DND-41 (cell line): ENCODE measurements at regions not wholly inside any gene's neighbourhood (a gene's known extent, or its start where the extent isn't known, plus 50 kb on each side); places are given as distances from the start of the nearest gene placed in this dataset.

Experiments used
- ATAC-seq: fragments of 200-7000 bp; cut with Tn5 transposase; 3 replicates; pipeline ENCODE4 v1.9.1; 2021; ENCODE audit warnings: low read depth; ENCODE audit not compliant: insufficient read depth
- DNase-seq: peaks from one replicate; pipeline ENCODE4 v3.0.0-alpha.2; 2020
- H2AFZ ChIP-seq: 2 replicates; pipeline ENCODE4 v1.6.0; 2012; ENCODE audit warnings: low read depth, low read length
- H3K27ac ChIP-seq: 2 replicates; pipeline ENCODE4 v1.5.1; 2012; ENCODE audit warnings: low read length, inconsistent platforms
- H3K27me3 ChIP-seq: fragments of 200-600 bp; sonication (generic); 2 replicates; pipeline ENCODE4 v1.6.0; 2012; ENCODE audit warnings: low read length, mild to moderate bottlenecking, inconsistent platforms; ENCODE audit not compliant: insufficient read depth, poor library complexity
- H3K36me3 ChIP-seq: 2 replicates; pipeline ENCODE4 v1.5.1; 2012; ENCODE audit warnings: low read length, inconsistent platforms; ENCODE audit not compliant: insufficient read depth
- H3K4me1 ChIP-seq: 2 replicates; pipeline ENCODE4 v1.5.1; 2012; ENCODE audit warnings: mild to moderate bottlenecking, low read length; ENCODE audit not compliant: insufficient read depth
- H3K4me2 ChIP-seq: 2 replicates; pipeline ENCODE4 v1.6.0; 2012; ENCODE audit warnings: mild to moderate bottlenecking, moderate library complexity, low read length, inconsistent platforms; ENCODE audit not compliant: insufficient read depth
- H3K4me3 ChIP-seq, 2 experiments: fragments of 200-600 bp in 1 of 2; shearing (Covaris generic) in 1 of 2; 2 replicates each; pipeline ENCODE4 v1.5.1; 2012 to 2016; ENCODE audit warnings: inconsistent platforms in 2 of 2, low read length in 2 of 2, mild to moderate bottlenecking in 2 of 2, low read depth in 1 of 2, moderate library complexity in 1 of 2
- H3K79me2 ChIP-seq: 2 replicates; pipeline ENCODE4 v1.6.0; 2012; ENCODE audit warnings: low read length, inconsistent platforms; ENCODE audit not compliant: insufficient read depth
- H3K9ac ChIP-seq: 2 replicates; pipeline ENCODE4 v1.6.0; 2012; ENCODE audit warnings: low read depth, mild to moderate bottlenecking, inconsistent platforms, low read length, moderate library complexity
- H3K9me3 ChIP-seq: 2 replicates; pipeline ENCODE4 v1.5.1; 2012; ENCODE audit warnings: low read length, moderate library complexity, mild to moderate bottlenecking, inconsistent platforms; ENCODE audit not compliant: insufficient read depth, severe bottlenecking
- H4K20me1 ChIP-seq: 2 replicates; pipeline ENCODE4 v1.6.0; 2012; ENCODE audit warnings: low read length; ENCODE audit not compliant: insufficient read depth
- CTCF ChIP-seq: IDR thresholded peaks from 2 replicates; pipeline ENCODE4 v1.5.1; 2012; ENCODE audit warnings: borderline replicate concordance, low read length, moderate library complexity, mild to moderate bottlenecking; ENCODE audit not compliant: poor library complexity, severe bottlenecking; ENCODE audit errors: extremely low read depth
- EZH2 ChIP-seq: IDR thresholded peaks from 3 replicates; pipeline ENCODE4 v1.6.1; 2012; ENCODE audit warnings: borderline replicate concordance, low read depth, mild to moderate bottlenecking, moderate library complexity, low read length, inconsistent platforms; ENCODE audit not compliant: severe bottlenecking

- H3K4me3 ChIP-seq = no peak overlapping the region
- H3K79me2 ChIP-seq = no peaks in the 10 kb centered on the region
- no peaks in the 10 kb centered on the region for H3K27me3 ChIP-seq
- DNase-seq = no peak
- H2AFZ ChIP-seq = no peak overlapping the region
- H3K36me3 ChIP-seq = no peaks in the 10 kb centered on the region
- no peak overlapping the region for H3K27ac ChIP-seq
- peaks cover 11% of the 10 kb centered on the region for H3K9me3 ChIP-seq
- no peak overlapping the region for H3K4me2 ChIP-seq
- no peaks in the 10 kb centered on the region for H3K4me1 ChIP-seq
- TF ChIP-seq CTCF (no peak), EZH2 (no peak)
- no peaks in the 10 kb centered on the region for H4K20me1 ChIP-seq
- H3K9ac ChIP-seq = no peak overlapping the region
- no peak for ATAC-seq
These were observed 114.2 kb upstream of the DAZL start for GRCh38 chr3:16719426-16719825.

GRCh38 chr3:16720367-16720940 lies 115.2 kb upstream of the DAZL start:
- no peak overlapping the region for H3K4me2 ChIP-seq
- H3K4me1 ChIP-seq = no peaks in the 10 kb centered on the region
- peaks cover 8% of the 10 kb centered on the region for H3K9me3 ChIP-seq
- H3K27ac ChIP-seq = no peak overlapping the region
- ATAC-seq = no peak
- no peaks in the 10 kb centered on the region for H3K27me3 ChIP-seq
- H3K9ac ChIP-seq = no peak overlapping the region
- no peak for DNase-seq
- H4K20me1 ChIP-seq = no peaks in the 10 kb centered on the region
- no peaks in the 10 kb centered on the region for H3K79me2 ChIP-seq
- no peaks in the 10 kb centered on the region for H3K36me3 ChIP-seq
- TF ChIP-seq EZH2 (no peak), CTCF (no peak)
- H3K4me3 ChIP-seq = no peak overlapping the region
- no peak overlapping the region for H2AFZ ChIP-seq

GRCh38 chr3:16721494-16721893 lies 116.3 kb upstream of the DAZL start:
- DNase-seq (no peak), ATAC-seq (no peak)
- no peaks in the 10 kb centered on the region for H3K4me1 ChIP-seq
- no peak for TF ChIP-seq CTCF
- no peak for TF ChIP-seq EZH2
- no peaks in the 10 kb centered on the region for H3K36me3 ChIP-seq
- no peak overlapping the region for H3K4me2 ChIP-seq
- H3K4me3 ChIP-seq = no peak overlapping the region
- H3K9ac ChIP-seq = no peak overlapping the region
- H2AFZ ChIP-seq = no peak overlapping the region
- no peak overlapping the region for H3K27ac ChIP-seq
- H3K27me3 ChIP-seq = no peaks in the 10 kb centered on the region
- H3K9me3 ChIP-seq = peaks cover 9% of the 10 kb centered on the region
- no peaks in the 10 kb centered on the region for H4K20me1 ChIP-seq
- no peaks in the 10 kb centered on the region for H3K79me2 ChIP-seq
